H1 (cell line): ENCODE measurements at regions not wholly inside any gene's neighbourhood (a gene's known extent, or its start where the extent isn't known, plus 50 kb on each side); places are given as distances from the start of the nearest gene placed in this dataset.

ENCODE experiments used
- FOSL1 ChIP-seq: IDR thresholded peaks from 2 replicates; pipeline ENCODE4 v1.6.1; 2011; ENCODE audit warnings: mild to moderate bottlenecking, low read depth, low read length, moderate library complexity; ENCODE audit not compliant: insufficient read depth
- SAP30 ChIP-seq: fragments of 300-600 bp; sonication (generic); IDR thresholded peaks from 2 replicates; pipeline ENCODE4 v1.7.1; 2012; ENCODE audit warnings: low read length, moderate library complexity, mild to moderate bottlenecking, inconsistent platforms; ENCODE audit not compliant: insufficient read depth, insufficient replicate concordance
- SP2 ChIP-seq: IDR thresholded peaks from 2 replicates; pipeline ENCODE4 v1.6.1; 2012; ENCODE audit warnings: mild to moderate bottlenecking, low read length, inconsistent platforms
- TCF12 ChIP-seq: IDR thresholded peaks from 2 replicates; pipeline ENCODE4 v1.6.1; 2011; ENCODE audit warnings: low read depth, mild to moderate bottlenecking, low read length
- TF ChIP-seq, protein P1 (sequence below): IDR thresholded peaks from 2 replicates; pipeline ENCODE4 v1.6.1; 2011; ENCODE audit warnings: low read length, improper control_type of control experiment
- TF ChIP-seq, protein P2 (sequence below): IDR thresholded peaks from 2 replicates; pipeline ENCODE4 v1.6.1; 2011; ENCODE audit warnings: low read depth, mild to moderate bottlenecking, low read length; ENCODE audit not compliant: insufficient read depth
- TF ChIP-seq, protein P3 (sequence below): IDR thresholded peaks from 2 replicates; pipeline ENCODE4 v1.6.1; 2012; ENCODE audit warnings: inconsistent platforms

DNA sequence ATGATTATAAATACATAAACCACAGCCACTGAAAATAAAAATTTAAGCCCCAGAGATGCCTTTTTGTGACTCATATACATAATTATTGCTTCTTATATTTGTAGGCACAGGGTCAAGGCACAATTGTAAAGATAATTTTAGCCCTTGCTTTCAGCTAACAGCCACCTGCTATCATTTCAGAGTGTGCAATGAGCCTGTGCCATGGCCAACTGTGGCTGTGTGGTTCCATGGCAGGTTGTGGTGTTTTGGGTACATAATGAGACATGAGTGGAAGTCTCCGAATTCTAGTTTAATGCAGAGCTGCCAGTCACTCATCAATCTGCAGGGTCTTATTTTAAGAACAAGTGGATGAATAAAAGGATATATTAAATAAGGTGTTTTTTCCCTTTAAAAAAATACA, 346.9 kb upstream of the SNX7 start (continued):
- TF ChIP-seq, protein P1, sequence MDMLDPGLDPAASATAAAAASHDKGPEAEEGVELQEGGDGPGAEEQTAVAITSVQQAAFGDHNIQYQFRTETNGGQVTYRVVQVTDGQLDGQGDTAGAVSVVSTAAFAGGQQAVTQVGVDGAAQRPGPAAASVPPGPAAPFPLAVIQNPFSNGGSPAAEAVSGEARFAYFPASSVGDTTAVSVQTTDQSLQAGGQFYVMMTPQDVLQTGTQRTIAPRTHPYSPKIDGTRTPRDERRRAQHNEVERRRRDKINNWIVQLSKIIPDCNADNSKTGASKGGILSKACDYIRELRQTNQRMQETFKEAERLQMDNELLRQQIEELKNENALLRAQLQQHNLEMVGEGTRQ: no peak
- TF ChIP-seq, protein P2, sequence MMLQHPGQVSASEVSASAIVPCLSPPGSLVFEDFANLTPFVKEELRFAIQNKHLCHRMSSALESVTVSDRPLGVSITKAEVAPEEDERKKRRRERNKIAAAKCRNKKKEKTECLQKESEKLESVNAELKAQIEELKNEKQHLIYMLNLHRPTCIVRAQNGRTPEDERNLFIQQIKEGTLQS: no peak
- TF ChIP-seq TCF12 (no peak), SAP30 (no peak), SP2 (no peak), FOSL1 (no peak)
- TF ChIP-seq, protein P3, sequence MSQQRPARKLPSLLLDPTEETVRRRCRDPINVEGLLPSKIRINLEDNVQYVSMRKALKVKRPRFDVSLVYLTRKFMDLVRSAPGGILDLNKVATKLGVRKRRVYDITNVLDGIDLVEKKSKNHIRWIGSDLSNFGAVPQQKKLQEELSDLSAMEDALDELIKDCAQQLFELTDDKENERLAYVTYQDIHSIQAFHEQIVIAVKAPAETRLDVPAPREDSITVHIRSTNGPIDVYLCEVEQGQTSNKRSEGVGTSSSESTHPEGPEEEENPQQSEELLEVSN: no peak
- TF ChIP-seq, all 59 proteins: peak for 0
